ENCODE measurements at regions not wholly inside any gene's neighbourhood (a gene's known extent, or its start where the extent isn't known, plus 50 kb on each side); places are given as distances from the start of the nearest gene placed in this dataset.
"Not testable (repeated sequence)": the region's sequence is repeated elsewhere in the genome, so short reads cannot be mapped to it uniquely, and the experiment has no call there.

- not testable (repeated sequence) for DNase-seq
Measured at GRCh38 chr12:9304540-9304939, 96.3 kb upstream of the PZP start.

- not testable (repeated sequence) for DNase-seq
Measured at GRCh38 chr12:9295872-9296271, 87.7 kb upstream of the PZP start.

GRCh38 chr12:9294072-9294620 lies 86.0 kb upstream of the PZP start:
- not testable (repeated sequence) for DNase-seq

GRCh38 chr12:9293391-9293790 lies 85.2 kb upstream of the PZP start:
- DNase-seq: not testable (repeated sequence)

- not testable (repeated sequence) for DNase-seq
Measured at GRCh38 chr12:9289984-9290383, 81.8 kb upstream of the PZP start.

- DNase-seq: not testable (repeated sequence)
Measured at GRCh38 chr12:9284724-9285123, 76.5 kb upstream of the PZP start.

GRCh38 chr12:9284197-9284596 lies 76.0 kb upstream of the PZP start:
- not testable (repeated sequence) for DNase-seq

GRCh38 chr12:9283346-9284095 lies 75.3 kb upstream of the PZP start:
- DNase-seq: peak; percentile 53

GRCh38 chr12:9276990-9277389 lies 68.8 kb upstream of the PZP start:
- no peak for DNase-seq

- no peak for DNase-seq
Measured at GRCh38 chr12:9273276-9273675, 65.1 kb upstream of the PZP start.

GRCh38 chr12:9271875-9272274 lies 63.7 kb upstream of the PZP start:
- no peak for DNase-seq

- no peak for DNase-seq
Measured at GRCh38 chr12:9264546-9264945, 56.4 kb upstream of the PZP start.

GRCh38 chr12:9260931-9261330 lies 52.7 kb upstream of the PZP start:
- no peak for DNase-seq

- DNase-seq: no peak
Measured at GRCh38 chr12:9258676-9259075, 50.5 kb upstream of the PZP start.

All from NCI-H774 (cell line).